Tibial nerve (tissue), 4 donors: ENCODE measurements at regions not wholly inside any gene's neighbourhood (a gene's known extent, or its start where the extent isn't known, plus 50 kb on each side); places are given as distances from the start of the nearest gene placed in this dataset.

Experiments used
- DNase-seq, 2 donors: peaks; one replicate each; pipeline ENCODE4 v3.0.0-alpha.2; 2019; ENCODE audit warnings: low spot score in 2 of 2
- H3K27ac ChIP-seq, 4 donors: fragments of 200-600 bp; sonication (generic) in 3 of 4; one replicate each; pipeline ENCODE4 v1.5.1; 2017 to 2019; ENCODE audit warnings: mild to moderate bottlenecking in 1 of 4
- H3K27me3 ChIP-seq, 2 donors: fragments of 200-600 bp; sonication (generic) in 1 of 2; one replicate each; pipeline versions ENCODE4 v1.5.1 to v1.6.0; 2017 to 2019
- H3K36me3 ChIP-seq, 3 donors: fragments of 200-600 bp; sonication (generic); one replicate each; pipeline ENCODE4 v1.5.1; 2018 to 2019
- H3K4me1 ChIP-seq, 4 donors: fragments of 200-600 bp; sonication (generic) in 3 of 4; one replicate each; pipeline ENCODE4 v1.5.1; 2017 to 2019
- H3K4me3 ChIP-seq, 4 donors: fragments of 200-600 bp; sonication (generic) in 3 of 4; one replicate each; pipeline ENCODE4 v1.5.1; 2017 to 2019; ENCODE audit warnings: mild to moderate bottlenecking in 1 of 4, moderate library complexity in 1 of 4
- H3K9me3 ChIP-seq, 4 donors: fragments of 200-600 bp; sonication (generic) in 3 of 4; one replicate each; pipeline ENCODE4 v1.5.1; 2017 to 2019
- EP300 ChIP-seq, 2 donors: sonication (generic); formaldehyde crosslinking; IDR thresholded peaks; one replicate each; pipeline ENCODE4 v1.6.1; 2017; ENCODE audit warnings: antibody characterized with exemption in 2 of 2, mild to moderate bottlenecking in 1 of 2
- POLR2A ChIP-seq, 2 donors: fragments of 450-650 bp; IDR thresholded peaks; one replicate each; pipeline ENCODE4 v1.6.1; 2017; ENCODE audit warnings: antibody characterized with exemption in 2 of 2, mild to moderate bottlenecking in 2 of 2, moderate library complexity in 2 of 2
- WGBS, 2 donors: methylation state at CpG; one replicate each; pipeline ENCODE4 v1.1.5; 2018; 5-methylcytosine and 5-hydroxymethylcytosine counted together
- TF ChIP-seq, protein P1 (sequence below), 5 experiments: fragments of 200-600 bp in 3 of 5; fragments of 450-650 bp in 2 of 5; sonication (generic) in 3 of 5; IDR thresholded peaks; one replicate each; pipeline ENCODE4 v1.5.1; 2016 to 2019; ENCODE audit warnings: antibody characterized with exemption in 5 of 5, mild to moderate bottlenecking in 3 of 5, moderate library complexity in 2 of 5

DNA sequence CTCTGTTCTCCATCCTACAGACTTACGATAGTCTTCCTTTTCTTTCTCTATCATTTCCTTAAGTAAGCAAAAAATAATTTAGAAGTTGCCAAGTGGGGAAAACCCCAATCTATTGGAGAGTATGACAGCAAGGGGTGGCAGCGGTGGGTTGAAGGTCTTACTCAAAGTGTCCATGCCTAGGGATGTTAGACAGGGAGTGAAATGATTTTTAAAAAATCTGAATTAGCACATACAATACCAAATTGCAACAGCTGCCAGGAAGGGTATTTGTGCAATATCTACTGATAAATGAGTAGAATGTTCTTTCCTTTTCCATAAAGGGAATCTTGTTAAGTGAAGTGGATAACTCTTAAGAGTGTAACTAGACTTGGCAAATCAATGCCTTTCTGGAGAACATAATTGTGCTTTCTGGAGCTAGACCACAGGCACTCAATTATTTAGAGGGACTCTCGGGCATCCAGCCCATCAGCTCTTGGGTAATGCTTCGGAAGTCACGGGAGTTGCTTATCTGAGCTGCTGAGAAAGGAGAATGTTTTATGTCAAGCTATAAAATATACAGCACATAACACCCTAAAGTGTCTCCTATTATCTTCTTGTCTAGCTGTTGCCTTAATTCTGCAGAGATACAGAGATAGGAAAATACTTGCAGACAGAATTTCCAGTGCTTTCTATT lies 151.5 kb downstream of the KCNJ2 start:
- Histone ChIP-seq H3K9me3 (no peaks in the 10 kb centered on the region), H3K4me1 (no peaks in the 10 kb centered on the region), H3K36me3 (no peaks in the 10 kb centered on the region), H3K4me3 (no peak overlapping the region), H3K27ac (no peak overlapping the region), H3K27me3 (no peaks in the 10 kb centered on the region)
- no peak for TF ChIP-seq POLR2A (IDR thresholded peaks at IDR 0.05)
- no peak for TF ChIP-seq EP300 (IDR thresholded peaks at IDR 0.05)
- TF ChIP-seq, protein P1, sequence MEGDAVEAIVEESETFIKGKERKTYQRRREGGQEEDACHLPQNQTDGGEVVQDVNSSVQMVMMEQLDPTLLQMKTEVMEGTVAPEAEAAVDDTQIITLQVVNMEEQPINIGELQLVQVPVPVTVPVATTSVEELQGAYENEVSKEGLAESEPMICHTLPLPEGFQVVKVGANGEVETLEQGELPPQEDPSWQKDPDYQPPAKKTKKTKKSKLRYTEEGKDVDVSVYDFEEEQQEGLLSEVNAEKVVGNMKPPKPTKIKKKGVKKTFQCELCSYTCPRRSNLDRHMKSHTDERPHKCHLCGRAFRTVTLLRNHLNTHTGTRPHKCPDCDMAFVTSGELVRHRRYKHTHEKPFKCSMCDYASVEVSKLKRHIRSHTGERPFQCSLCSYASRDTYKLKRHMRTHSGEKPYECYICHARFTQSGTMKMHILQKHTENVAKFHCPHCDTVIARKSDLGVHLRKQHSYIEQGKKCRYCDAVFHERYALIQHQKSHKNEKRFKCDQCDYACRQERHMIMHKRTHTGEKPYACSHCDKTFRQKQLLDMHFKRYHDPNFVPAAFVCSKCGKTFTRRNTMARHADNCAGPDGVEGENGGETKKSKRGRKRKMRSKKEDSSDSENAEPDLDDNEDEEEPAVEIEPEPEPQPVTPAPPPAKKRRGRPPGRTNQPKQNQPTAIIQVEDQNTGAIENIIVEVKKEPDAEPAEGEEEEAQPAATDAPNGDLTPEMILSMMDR (IDR thresholded peaks at IDR 0.05): no peak
- DNase-seq: no peak
- 74 to 80% methylated on average over 5 of the region's 5 CpGs for WGBS, 2 donors

DNA sequence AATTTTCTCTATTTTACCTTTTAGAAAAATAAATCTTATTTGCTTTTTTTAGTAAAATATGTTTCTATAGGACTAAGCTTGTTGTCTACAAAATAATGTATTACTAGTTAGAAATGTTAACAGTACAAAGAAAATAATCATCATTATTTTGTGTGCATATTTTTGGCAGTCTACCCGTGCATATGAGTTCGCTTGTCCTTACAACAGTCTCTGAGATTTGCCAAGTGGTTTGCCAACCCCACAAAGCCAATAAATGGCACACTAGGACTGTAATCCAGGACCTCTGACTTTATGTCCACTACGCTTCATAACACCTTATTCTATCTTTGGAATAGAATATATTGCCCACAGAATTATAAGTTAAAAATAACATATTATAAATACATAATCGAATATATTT lies 152.0 kb downstream of the KCNJ2 start:
- Histone ChIP-seq H3K4me3 (no peak overlapping the region), H3K4me1 (no peaks in the 10 kb centered on the region), H3K27me3 (no peaks in the 10 kb centered on the region), H3K27ac (no peak overlapping the region), H3K36me3 (no peaks in the 10 kb centered on the region), H3K9me3 (no peaks in the 10 kb centered on the region)
- WGBS, 2 donors: 87 to 93% methylated on average over 4 of the region's 4 CpGs
- TF ChIP-seq EP300 (IDR thresholded peaks at IDR 0.05) (no peak), POLR2A (IDR thresholded peaks at IDR 0.05) (no peak)
- TF ChIP-seq, protein P1 (IDR thresholded peaks at IDR 0.05): no peak
- no peak for DNase-seq

DNA sequence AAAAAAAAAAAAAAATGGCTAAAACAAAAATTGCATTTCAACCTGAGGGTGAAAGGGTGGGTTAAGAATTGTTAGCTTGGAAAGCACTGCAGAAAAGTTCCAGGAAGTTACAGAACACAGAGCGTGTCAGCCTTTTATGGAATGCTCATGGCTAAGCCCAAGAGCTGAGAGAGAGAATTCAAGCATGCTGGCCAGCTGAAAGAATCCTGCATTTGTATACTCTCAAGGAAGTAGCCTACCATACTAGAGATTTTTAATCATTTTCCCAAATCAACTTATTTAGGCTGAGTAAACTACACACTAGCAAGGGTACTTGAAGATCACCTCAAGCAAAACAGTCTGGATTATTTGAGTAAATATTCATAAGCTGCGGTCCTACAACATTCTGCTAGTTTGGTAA lies 153.9 kb downstream of the KCNJ2 start:
- no peak for DNase-seq
- Histone ChIP-seq H3K4me1 (no peaks in the 10 kb centered on the region), H3K4me3 (no peak overlapping the region), H3K36me3 (no peaks in the 10 kb centered on the region), H3K9me3 (no peaks in the 10 kb centered on the region), H3K27me3 (no peaks in the 10 kb centered on the region), H3K27ac (no peak overlapping the region)
- 77 to 79% methylated on average over 2 of the region's 2 CpGs for WGBS, 2 donors
- TF ChIP-seq POLR2A (IDR thresholded peaks at IDR 0.05) (no peak), EP300 (IDR thresholded peaks at IDR 0.05) (no peak)
- TF ChIP-seq, protein P1 (IDR thresholded peaks at IDR 0.05): no peak

DNA sequence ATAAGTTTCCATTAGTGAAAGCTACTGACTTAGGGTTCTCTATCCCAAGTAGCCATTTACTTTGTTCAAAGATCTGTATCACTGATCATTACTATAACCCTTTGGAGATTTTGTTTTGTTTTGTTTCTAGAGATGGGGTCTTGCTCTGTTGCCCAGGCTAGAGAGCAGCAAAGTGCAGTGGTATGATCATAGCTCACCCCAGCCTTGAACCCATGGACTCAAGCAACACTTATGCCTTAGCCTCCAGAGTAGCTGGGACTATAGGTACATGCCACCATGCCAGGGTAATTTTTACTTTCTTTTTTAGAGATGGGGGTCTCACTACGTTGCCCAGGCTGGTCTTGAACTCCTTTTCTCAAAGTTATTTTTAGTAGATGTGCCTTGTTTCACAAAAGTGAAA lies 154.7 kb downstream of the KCNJ2 start:
- Histone ChIP-seq H3K9me3 (no peaks in the 10 kb centered on the region), H3K4me1 (no peaks in the 10 kb centered on the region), H3K36me3 (no peaks in the 10 kb centered on the region), H3K27me3 (no peaks in the 10 kb centered on the region), H3K27ac (no peak overlapping the region), H3K4me3 (no peak overlapping the region)
- DNase-seq: no peak
- 71 to 94% methylated on average over 1 of the region's 1 CpG for WGBS, 2 donors
- TF ChIP-seq POLR2A (IDR thresholded peaks at IDR 0.05): no peak
- TF ChIP-seq EP300 (IDR thresholded peaks at IDR 0.05): no peak
- TF ChIP-seq, protein P1 (IDR thresholded peaks at IDR 0.05): no peak

DNA sequence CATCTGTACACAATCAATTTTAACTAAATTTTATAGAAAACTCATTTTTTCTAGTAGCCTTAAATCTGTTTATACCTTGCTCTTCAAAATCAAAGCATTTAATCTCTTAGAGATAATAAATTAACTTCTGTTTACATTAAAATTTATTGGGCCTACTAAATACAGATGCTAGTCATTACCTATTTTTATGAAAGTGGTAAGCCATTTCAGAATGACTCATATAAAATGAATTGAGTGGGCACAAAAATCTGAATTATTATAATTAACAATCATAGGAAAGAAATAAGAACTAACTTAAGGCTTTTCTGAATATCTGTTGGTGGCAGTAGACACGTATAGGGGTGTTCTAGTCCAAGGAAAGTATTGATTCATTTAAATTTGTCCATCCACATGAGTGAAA lies 157.9 kb downstream of the KCNJ2 start:
- no peaks in the 10 kb centered on the region for H3K9me3 ChIP-seq
- no peak overlapping the region for H3K27ac ChIP-seq
- DNase-seq: no peak
- no peak overlapping the region for H3K4me3 ChIP-seq
- TF ChIP-seq, protein P1 (IDR thresholded peaks at IDR 0.05): no peak
- no peak for TF ChIP-seq POLR2A (IDR thresholded peaks at IDR 0.05)
- no peak for TF ChIP-seq EP300 (IDR thresholded peaks at IDR 0.05)
- no peaks in the 10 kb centered on the region for H3K4me1 ChIP-seq
- WGBS, 2 donors: 85 to 88% methylated on average over 1 of the region's 1 CpG
- H3K27me3 ChIP-seq: no peaks in the 10 kb centered on the region
- no peaks in the 10 kb centered on the region for H3K36me3 ChIP-seq
